ENCODE measurements at regions not wholly inside any gene's neighbourhood (a gene's known extent, or its start where the extent isn't known, plus 50 kb on each side); places are given as distances from the start of the nearest gene placed in this dataset.

- H2BK15ac ChIP-seq (ENCODE audit: low read depth, low read length), result no peak overlapping the region
- no peak overlapping the region for H3K9ac ChIP-seq (ENCODE audit: extremely low read depth, insufficient read length, low read length)
- H2BK5ac ChIP-seq (ENCODE audit: insufficient read length, low read length), result no peak overlapping the region
- H3K56ac ChIP-seq (ENCODE audit: insufficient read length, low read depth, low read length), result no peak overlapping the region
- Mint-ChIP-seq H3K27me3 (ENCODE audit: low read depth) (peaks cover 6% of the 10 kb centered on the region), H3K4me1 (peaks cover 16 to 18% of the 10 kb centered on the region in 2 experiments), H3K9me3 (no peaks in the 10 kb centered on the region), H3K36me3 (ENCODE audit: insufficient read depth in 1 of 3, low read depth in 3 of 3) (no peaks in the 10 kb centered on the region), H3K4me3 (no peak overlapping the region), H3K27ac (no peak overlapping the region)
- H4K20me1 ChIP-seq (ENCODE audit: control insufficient read depth, insufficient read depth, insufficient read length), result no peaks in the 10 kb centered on the region
- no peak for DNase-seq
- H2BK20ac ChIP-seq (ENCODE audit: low read depth, low read length, poor library complexity, severe bottlenecking), result no peak overlapping the region
- no peak overlapping the region for H2AFZ ChIP-seq (ENCODE audit: low read length)
- no peak overlapping the region for H4K91ac ChIP-seq (ENCODE audit: insufficient read length, low read depth, low read length)
- H3K4me2 ChIP-seq (ENCODE audit: insufficient read depth, insufficient read length, low read length), result no peak overlapping the region
- TF ChIP-seq, protein P1, sequence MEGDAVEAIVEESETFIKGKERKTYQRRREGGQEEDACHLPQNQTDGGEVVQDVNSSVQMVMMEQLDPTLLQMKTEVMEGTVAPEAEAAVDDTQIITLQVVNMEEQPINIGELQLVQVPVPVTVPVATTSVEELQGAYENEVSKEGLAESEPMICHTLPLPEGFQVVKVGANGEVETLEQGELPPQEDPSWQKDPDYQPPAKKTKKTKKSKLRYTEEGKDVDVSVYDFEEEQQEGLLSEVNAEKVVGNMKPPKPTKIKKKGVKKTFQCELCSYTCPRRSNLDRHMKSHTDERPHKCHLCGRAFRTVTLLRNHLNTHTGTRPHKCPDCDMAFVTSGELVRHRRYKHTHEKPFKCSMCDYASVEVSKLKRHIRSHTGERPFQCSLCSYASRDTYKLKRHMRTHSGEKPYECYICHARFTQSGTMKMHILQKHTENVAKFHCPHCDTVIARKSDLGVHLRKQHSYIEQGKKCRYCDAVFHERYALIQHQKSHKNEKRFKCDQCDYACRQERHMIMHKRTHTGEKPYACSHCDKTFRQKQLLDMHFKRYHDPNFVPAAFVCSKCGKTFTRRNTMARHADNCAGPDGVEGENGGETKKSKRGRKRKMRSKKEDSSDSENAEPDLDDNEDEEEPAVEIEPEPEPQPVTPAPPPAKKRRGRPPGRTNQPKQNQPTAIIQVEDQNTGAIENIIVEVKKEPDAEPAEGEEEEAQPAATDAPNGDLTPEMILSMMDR (conservative IDR thresholded peaks at IDR 0.05), result no peak
- H2BK12ac ChIP-seq (ENCODE audit: insufficient read length, low read depth, low read length), result no peak overlapping the region
- no peak overlapping the region for H2AK5ac ChIP-seq (ENCODE audit: insufficient read length, low read length)
- no peak overlapping the region for H3K27ac ChIP-seq (ENCODE audit: insufficient read length, low read depth, low read length)
- no peak overlapping the region for H4K8ac ChIP-seq (replicated peaks; ENCODE audit: insufficient read length, low read depth, low read length)
- no peak overlapping the region for H3K14ac ChIP-seq (ENCODE audit: insufficient read depth, low read length)
- no peak overlapping the region for H3K4ac ChIP-seq (ENCODE audit: low read depth, low read length)
- H3K9me3 ChIP-seq (ENCODE audit: control insufficient read depth, low read depth, low read length), result no peaks in the 10 kb centered on the region
- H3K23ac ChIP-seq (ENCODE audit: insufficient read length, low read depth, low read length), result no peak overlapping the region
- H3K79me1 ChIP-seq (ENCODE audit: insufficient read depth, low read depth, low read length, poor library complexity, severe bottlenecking), result no peaks in the 10 kb centered on the region
- H3K27me3 ChIP-seq (ENCODE audit: insufficient read depth, low read length), result no peaks in the 10 kb centered on the region
- no peak overlapping the region for H2BK120ac ChIP-seq (ENCODE audit: low read depth, low read length, poor library complexity, severe bottlenecking)
- H3K23me2 ChIP-seq (ENCODE audit: insufficient read length, low read depth, low read length, poor library complexity, severe bottlenecking), result no peaks in the 10 kb centered on the region
- H3K18ac ChIP-seq (ENCODE audit: insufficient read length, low read depth, low read length), result no peak overlapping the region
- H3K79me2 ChIP-seq (ENCODE audit: insufficient read depth, low read length), result no peaks in the 10 kb centered on the region
- no peak overlapping the region for H4K5ac ChIP-seq (ENCODE audit: insufficient read length, low read depth, low read length)
- no peak overlapping the region for H3T11ph ChIP-seq (ENCODE audit: low read length)
- peaks cover 3% of the 10 kb centered on the region; the same call in 1 of the 2 replicates for H3K4me1 ChIP-seq (ENCODE audit: insufficient read depth, low read length)
These were observed 512.2 kb upstream of the SYNCRIP start for GRCh38 chr6:86154852-86155251.
